Activated CD8-positive, alpha-beta memory T cell treated with anti-CD3 and anti-CD28 coated beads for 36 hours (primary cell): ENCODE measurements at regions not wholly inside any gene's neighbourhood (a gene's known extent, or its start where the extent isn't known, plus 50 kb on each side); places are given as distances from the start of the nearest gene placed in this dataset.

Experiments
- CTCF ChIA-PET: fragments of 350-600 bp; sonication (Branson Sonifier 250); formaldehyde crosslinking; loops from one replicate; lab custom pipeline; 2021; ENCODE audit warnings: antibody characterized with exemption; lab: Charles Lee
- POLR2A ChIA-PET: fragments of 350-600 bp; sonication (Branson Sonifier 250); formaldehyde crosslinking; loops from one replicate; lab custom pipeline; 2021; ENCODE audit warnings: antibody characterized with exemption; lab: Charles Lee

GRCh38 chrX:14476205-14476604, 53.1 kb upstream of the GLRA2 start:
- ChIA-PET CTCF (no interaction called here), POLR2A (no interaction called here)

- POLR2A ChIA-PET = no interaction called here
Measured at GRCh38 chrX:14449773-14450172, 79.6 kb upstream of the GLRA2 start.

GRCh38 chrX:14448406-14448805, 80.9 kb upstream of the GLRA2 start:
- POLR2A ChIA-PET = no interaction called here

More at GRCh38 chrX:14449773-14450172, 79.6 kb upstream of the GLRA2 start:
- CTCF ChIA-PET = no interaction called here

GRCh38 chrX:14440106-14440505, 89.2 kb upstream of the GLRA2 start:
- ChIA-PET POLR2A (no interaction called here), CTCF (no interaction called here)

More at GRCh38 chrX:14448406-14448805, 80.9 kb upstream of the GLRA2 start:
- CTCF ChIA-PET = no interaction called here

GRCh38 chrX:14427614-14428013, 101.7 kb upstream of the GLRA2 start:
- CTCF ChIA-PET = no interaction called here
- POLR2A ChIA-PET = no interaction called here

- POLR2A ChIA-PET = no interaction called here
- CTCF ChIA-PET = no interaction called here
Measured at GRCh38 chrX:14420841-14421240, 108.5 kb upstream of the GLRA2 start.

- POLR2A ChIA-PET = no interaction called here
- CTCF ChIA-PET = no interaction called here
Measured at GRCh38 chrX:14412686-14413085, 116.7 kb upstream of the GLRA2 start.

GRCh38 chrX:14411326-14411725, 118.0 kb upstream of the GLRA2 start:
- ChIA-PET POLR2A (no interaction called here), CTCF (no interaction called here)

- ChIA-PET POLR2A (no interaction called here), CTCF (no interaction called here)
Measured at GRCh38 chrX:14409341-14409740, 120.0 kb upstream of the GLRA2 start.

GRCh38 chrX:14406225-14406624, 123.1 kb upstream of the GLRA2 start:
- CTCF ChIA-PET = no interaction called here
- POLR2A ChIA-PET = no interaction called here

GRCh38 chrX:14398725-14399124, 130.6 kb upstream of the GLRA2 start:
- ChIA-PET POLR2A (no interaction called here), CTCF (no interaction called here)

- POLR2A ChIA-PET = no interaction called here
- CTCF ChIA-PET = no interaction called here
Measured at GRCh38 chrX:14389682-14390081, 139.7 kb upstream of the GLRA2 start.

- ChIA-PET POLR2A (no interaction called here), CTCF (no interaction called here)
Measured at GRCh38 chrX:14386981-14387380, 142.4 kb upstream of the GLRA2 start.

- ChIA-PET CTCF (no interaction called here), POLR2A (no interaction called here)
Measured at GRCh38 chrX:14380044-14380443, 149.3 kb upstream of the GLRA2 start.

GRCh38 chrX:14377427-14377826, 151.9 kb upstream of the GLRA2 start:
- ChIA-PET POLR2A (no interaction called here), CTCF (no interaction called here)

GRCh38 chrX:14363728-14364127, 165.6 kb upstream of the GLRA2 start:
- ChIA-PET POLR2A (no interaction called here), CTCF (no interaction called here)

- CTCF ChIA-PET = no interaction called here
Measured at GRCh38 chrX:14362721-14363120, 166.6 kb upstream of the GLRA2 start.

GRCh38 chrX:14361435-14361834, 167.9 kb upstream of the GLRA2 start:
- ChIA-PET POLR2A (no interaction called here), CTCF (no interaction called here)

More at GRCh38 chrX:14362721-14363120, 166.6 kb upstream of the GLRA2 start:
- POLR2A ChIA-PET = no interaction called here

GRCh38 chrX:14359727-14360126, 169.6 kb upstream of the GLRA2 start:
- CTCF ChIA-PET = no interaction called here
- POLR2A ChIA-PET = no interaction called here

- ChIA-PET CTCF (no interaction called here), POLR2A (no interaction called here)
Measured at GRCh38 chrX:14359316-14359715, 170.0 kb upstream of the GLRA2 start.

- POLR2A ChIA-PET = no interaction called here
- CTCF ChIA-PET = no interaction called here
Measured at GRCh38 chrX:14357314-14357713, 172.0 kb upstream of the GLRA2 start.

- POLR2A ChIA-PET = no interaction called here
- CTCF ChIA-PET = no interaction called here
Measured at GRCh38 chrX:14356401-14356800, 172.9 kb upstream of the GLRA2 start.
